ENCODE measurements at regions not wholly inside any gene's neighbourhood (a gene's known extent, or its start where the extent isn't known, plus 50 kb on each side); places are given as distances from the start of the nearest gene placed in this dataset.

DNA sequence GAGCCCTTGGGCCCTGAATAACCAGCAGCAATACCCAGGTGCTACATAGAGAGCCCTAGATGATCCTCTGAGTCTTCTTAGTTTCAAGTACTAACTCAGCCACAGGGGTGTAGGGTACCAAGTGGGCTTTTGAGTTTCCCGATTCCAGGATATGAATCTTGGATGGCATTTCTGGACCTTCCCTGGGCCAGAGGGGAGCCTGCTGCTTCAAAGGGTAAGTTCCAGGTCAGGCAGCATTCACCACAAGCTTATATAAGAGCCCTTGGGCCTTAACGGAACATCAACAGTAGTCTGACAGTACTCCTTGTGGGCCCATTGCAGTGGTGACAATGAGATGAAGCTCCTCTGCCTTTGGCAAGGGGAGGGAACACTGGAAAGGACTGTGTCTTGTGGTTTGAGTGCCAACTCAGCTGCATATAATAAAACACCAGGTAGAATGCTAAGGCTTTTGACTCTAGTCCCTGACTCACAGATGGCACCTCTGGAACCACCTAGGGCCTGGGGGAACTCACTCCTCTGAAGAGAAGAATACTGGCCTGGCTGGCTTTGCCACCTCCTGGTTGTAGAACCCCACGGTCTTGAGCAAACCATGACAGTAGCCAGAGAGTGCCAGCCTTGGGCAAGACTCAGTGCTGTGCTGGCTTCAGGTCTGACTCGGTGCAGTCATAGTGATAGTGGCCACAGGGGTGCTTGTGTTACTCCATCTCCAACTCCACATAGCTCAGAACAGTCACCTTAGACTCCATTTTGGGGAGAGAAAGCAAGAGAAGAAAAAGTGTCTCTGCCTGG lies 235.7 kb downstream of the AKAIN1 start:
- no peak for TF ChIP-seq POU2F2 (IDR thresholded peaks at IDR 0.05; ENCODE audit: low read depth, low read length)
- TF ChIP-seq POLR2A (IDR thresholded peaks at IDR 0.05; ENCODE audit: low read depth, low read length), result no peak
- TF ChIP-seq POLR2AphosphoS5 (IDR thresholded peaks at IDR 0.05; ENCODE audit: low read depth, low read length), result no peak
- no peak for TF ChIP-seq TAF1 (IDR thresholded peaks at IDR 0.05; ENCODE audit: low read depth, low read length)
- TF ChIP-seq PAX5 (IDR thresholded peaks at IDR 0.05; ENCODE audit: insufficient read depth, low read length, severe bottlenecking), result no peak

All from GM12891 (cell line).